GM18867 (cell line): ENCODE measurements at regions not wholly inside any gene's neighbourhood (a gene's known extent, or its start where the extent isn't known, plus 50 kb on each side); places are given as distances from the start of the nearest gene placed in this dataset.

ENCODE experiments used
- ATAC-seq: cut with Tn5 transposase; IDR thresholded peaks from one replicate; pipeline ENCODE4 v1.9.1; 2021; ENCODE audit warnings: mild to moderate bottlenecking, moderate library complexity; ENCODE audit not compliant: unreplicated experiment

DNA sequence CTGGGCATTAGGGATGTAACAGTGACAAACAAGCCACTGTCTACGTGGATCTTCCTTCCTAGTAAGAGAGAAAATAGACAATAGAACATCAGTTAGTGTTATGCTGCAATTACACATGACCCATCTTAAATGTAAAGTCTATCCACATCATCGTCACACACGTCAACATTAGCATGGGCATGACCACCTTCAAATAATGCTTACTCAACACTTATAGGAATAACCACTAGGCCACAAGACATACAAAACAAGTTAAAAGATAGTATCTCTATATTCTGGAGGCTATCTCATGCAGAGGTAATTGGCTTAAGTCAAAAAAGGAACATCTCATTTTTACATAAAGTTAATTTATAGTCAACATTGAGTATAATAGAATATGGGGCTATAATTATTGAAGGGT is 156.5 kb downstream of the MOXD1 start:
- ATAC-seq, result no peak

DNA sequence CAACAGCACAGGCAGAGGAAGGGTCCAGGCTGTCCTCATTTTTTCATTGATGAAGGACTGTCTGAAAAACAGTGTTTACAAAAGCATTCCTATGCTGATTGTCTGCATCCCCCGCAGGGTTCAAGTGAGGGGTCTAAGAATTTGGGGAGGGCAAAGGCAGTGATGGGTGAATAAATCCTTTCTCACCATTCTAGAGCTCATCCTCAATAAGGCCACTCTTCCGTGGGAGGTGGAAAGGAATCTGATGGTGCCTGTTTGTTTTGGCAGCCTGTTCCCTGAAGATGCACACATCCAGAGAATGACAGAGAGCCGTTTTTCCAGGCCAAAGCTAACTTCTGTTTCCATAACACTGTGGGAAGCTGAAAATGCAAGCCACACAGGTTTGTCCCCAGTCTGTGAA is 164.5 kb downstream of the MOXD1 start:
- no peak for ATAC-seq

DNA sequence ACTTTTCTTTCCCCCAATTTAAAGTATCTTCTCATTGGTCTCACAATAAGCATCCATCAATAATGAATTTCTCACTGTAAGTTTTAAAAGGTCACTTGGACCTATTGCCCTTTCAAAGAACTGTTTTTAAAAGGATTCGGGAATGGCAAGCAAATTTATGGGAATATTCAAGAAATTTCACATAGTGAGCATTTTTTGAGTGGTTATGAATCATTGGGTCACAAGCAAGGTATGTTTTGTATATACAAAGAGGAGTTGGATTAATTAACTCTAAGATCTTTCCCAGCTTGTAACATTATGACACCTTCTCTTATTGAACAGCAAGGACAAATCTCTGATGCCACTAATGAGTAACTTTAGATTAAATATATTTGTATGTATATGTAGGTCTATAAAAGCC is 165.0 kb downstream of the MOXD1 start:
- ATAC-seq, result no peak

DNA sequence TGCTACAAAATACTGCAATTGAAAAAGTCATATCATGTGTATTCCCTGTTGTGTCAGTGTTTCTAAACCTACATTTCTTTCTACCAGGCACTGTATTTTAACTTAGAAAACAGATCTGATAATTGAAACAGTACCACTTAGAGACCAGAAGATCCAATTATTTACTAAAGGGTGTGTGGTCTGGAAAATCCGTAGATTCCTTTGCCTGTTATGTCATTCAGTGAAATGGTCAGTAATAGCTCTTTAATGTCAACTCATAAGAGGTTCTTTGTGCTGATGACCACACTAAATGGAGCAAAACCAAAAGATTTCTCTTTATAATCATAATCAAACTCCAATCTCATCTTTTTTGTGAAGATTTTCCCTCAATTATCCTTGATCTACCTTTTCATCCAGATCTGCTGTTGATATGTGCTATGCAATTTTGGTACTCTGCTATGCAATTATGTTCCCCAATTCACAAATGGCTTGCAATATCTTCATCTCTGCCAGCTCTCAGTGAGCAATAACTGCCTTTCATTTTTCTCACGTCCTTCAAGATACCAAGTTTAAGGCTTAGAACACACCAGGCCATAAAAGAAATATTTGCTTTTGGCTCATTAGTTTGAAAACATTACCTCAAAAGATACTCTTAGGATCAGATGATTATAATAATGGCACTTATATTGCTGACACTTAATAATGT is 165.5 kb downstream of the MOXD1 start:
- no peak for ATAC-seq

DNA sequence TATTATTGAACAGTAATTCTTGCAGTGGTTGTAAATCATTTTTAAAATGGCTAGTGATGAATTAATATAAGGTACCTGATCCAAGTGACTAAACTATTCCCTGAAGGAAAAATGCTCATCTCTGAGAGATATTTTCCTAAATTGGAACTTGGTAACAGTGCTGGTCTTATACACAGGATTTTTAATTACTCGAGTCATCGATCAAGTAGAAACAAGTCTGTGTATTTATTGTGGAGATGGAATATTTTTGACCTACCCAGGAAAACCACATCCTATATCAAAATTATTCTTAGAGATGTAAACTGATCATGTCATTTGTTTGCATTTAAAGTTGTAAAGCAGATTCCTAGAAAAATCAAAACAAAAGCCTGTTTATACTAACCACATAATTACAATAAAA is 166.9 kb downstream of the MOXD1 start:
- no peak for ATAC-seq

DNA sequence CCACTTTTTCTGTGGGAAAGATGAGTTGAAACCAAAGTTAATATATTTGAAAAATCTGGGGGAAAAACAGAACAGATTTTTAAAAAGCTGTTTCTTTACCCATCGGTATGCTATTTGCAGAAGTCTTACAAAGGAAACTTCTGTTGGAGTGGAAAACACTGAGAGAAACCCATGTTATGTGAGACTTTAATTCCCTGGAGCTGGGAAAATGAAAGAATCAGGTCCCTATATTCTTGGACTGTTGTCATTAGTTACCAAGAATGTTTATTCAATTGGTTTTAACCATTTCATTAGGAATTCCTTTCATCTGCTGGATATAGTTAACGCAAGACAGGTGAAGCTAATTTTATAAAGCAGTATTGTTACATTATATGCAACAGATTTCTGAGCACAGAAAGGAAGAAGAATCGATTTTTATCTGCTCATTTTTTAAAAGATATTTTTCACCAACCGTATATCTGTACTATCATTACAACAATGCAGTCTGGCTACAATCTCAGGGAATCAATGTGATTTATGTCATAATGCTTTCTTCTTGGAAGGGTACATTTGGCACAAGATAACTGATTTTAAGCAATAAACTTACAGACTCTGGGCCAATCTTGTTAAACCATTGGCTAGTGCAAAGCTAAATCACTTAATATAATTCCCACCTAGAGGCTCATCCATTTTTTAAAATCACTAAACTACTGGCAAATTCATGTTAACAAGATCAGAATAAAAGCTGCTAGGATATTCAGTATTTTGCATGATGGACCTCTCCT is 170.0 kb downstream of the MOXD1 start:
- no peak for ATAC-seq

DNA sequence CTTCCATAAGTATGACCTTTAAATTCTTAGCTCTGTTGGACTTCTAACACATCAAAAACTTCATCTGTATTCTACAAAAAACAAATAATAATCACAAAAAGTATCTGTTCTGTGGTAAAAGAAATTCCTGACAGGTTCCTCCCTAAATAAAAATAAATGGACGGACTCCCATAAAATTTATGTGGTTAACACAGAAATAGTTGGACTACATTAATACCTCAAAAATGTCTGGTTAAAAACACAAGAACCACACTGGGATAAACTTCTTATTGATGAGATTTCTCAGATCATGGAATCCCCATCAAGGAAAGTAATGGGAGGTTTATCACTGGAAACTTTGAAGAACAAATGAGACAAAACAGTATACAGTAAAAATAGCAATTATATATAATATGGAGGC is 172.4 kb downstream of the MOXD1 start:
- no peak for ATAC-seq

DNA sequence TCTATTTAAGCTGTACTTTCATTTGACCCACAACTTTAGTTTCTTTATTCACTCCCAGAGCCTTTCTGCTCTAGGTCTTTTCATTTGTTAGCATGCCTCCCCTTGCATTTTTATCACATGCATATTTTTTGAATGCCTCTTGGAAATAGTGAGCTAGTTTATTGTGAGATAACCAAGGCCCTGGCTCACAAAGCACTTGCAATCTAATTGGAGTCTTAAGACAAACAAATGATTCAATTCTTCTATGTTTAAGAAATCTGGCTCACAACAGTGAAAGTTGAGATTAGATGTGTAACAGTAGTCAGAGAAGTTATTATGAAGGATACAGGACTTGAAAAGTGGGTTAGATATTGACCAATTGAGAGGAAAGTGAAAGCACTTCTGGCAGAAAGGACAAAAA is 173.4 kb downstream of the MOXD1 start:
- ATAC-seq, result no peak

DNA sequence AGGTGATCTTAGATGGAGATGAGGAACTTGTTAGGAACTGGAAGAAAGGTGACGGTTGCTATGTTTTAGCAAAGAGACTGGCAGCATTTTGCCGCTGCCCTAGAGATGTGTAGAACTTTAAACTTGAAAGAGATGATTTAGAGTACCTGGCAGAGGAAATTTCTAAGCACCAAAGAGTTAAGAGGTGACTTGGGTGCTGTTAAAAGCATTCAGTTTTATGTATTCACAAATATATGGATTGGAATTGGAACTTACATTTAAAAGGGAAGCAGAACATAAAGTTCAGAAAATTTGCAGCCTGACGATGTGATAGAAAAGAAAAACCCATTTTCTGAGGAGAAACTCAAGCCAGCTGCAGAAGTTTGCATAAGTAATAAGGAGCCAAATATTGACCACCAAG is 176.3 kb downstream of the MOXD1 start:
- no peak for ATAC-seq

DNA sequence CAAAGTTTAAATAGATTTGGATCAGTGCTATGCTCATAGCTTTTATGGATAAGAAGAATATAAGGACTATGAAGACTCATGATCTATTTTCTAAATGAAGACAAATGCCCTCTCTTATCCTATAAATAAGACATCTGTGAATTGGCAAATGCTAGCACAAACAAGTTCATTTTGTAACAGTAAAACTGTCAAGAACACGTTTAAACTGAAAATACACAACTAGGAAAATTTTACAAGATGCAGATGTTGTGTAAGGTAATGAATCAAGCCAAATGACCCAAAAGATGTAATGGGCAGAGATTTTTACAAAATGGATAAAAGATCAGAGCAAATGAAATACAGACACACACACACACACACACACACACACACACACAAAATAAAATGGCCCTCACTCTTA is 180.5 kb downstream of the MOXD1 start:
- no peak for ATAC-seq

DNA sequence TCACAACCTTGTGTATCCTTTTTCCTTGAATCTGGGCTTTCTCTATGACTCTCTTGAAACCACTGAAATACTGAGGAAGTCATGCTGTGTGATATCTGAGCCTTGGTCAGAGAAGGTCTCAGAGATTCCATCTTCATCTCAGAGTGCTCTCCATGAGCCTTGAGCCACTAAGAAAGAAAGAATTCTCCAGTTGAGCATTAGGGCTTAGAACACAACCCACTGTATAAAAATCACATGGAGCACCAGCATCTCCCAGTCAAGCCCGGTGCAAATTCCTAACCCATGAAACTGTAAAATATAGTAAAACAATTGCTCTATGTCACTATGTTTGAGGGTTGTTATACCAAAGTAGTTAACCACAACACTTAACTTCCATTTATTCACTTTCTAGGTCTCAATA is 181.4 kb downstream of the MOXD1 start:
- ATAC-seq, result no peak

DNA sequence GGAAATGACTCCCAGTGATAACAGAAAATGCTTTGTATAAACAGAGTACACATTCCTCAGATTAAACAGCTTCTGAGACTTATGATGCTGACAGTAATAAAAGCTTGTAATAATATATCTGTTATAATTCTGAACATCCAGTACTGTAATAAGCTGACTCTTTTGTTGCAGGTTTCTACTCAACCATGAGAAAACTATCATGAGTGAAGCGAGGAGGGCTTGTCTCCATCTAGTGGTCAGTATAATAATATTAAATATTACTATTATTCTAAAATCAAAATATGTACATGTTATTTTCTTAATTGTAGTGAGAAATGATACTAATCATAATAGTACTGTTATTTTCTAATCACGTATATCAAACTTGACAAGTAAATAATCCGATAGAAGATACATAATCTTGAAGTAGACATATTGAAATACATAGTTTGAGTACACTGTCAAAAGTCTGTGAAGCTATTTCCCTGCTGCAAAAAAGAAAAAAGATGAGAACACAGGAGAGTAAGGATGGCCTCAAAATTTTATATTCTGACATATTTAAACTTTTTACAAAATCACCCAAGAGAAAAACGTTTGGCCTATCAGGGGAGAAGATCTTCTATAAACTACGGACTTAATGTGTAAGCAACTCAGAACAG is 183.1 kb downstream of the MOXD1 start:
- ATAC-seq, result no peak

DNA sequence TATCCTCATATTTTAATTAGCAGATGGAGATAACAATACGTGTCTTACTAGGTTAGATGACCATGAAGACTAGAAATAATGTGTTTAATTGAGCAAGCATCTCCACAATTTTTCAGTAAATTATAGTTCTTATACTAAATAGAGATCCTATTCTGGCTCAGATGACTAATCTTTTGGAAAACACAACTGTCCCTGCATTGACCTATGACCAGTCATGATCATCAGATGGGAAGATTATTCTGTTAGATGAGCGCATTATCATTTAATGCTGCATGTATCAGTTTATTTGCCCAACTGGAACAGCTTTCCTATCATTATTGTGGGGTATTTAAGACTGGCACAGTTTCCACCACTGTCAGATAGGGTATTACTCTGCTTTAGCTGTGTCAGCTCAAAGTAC is 185.5 kb downstream of the MOXD1 start:
- ATAC-seq, result no peak

DNA sequence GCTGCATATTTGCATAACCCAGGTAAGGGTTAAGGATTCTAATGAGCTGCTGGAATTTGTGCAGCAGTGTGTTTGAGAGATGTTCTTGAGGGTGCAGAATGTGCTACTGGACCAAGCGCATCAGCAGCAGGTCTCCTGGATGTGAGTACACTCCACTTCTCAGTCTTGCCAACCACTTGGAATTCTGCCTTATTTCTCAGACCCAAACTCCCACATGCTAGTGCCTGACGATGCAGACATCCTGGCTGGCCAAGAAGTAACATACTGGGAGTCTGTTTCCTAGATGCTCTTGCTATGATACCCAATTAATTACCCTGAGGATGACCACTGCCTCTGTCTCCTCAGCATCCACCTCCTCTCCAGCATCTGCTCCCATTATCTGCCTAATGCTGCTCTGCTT is 186.6 kb downstream of the MOXD1 start:
- ATAC-seq, result no peak

DNA sequence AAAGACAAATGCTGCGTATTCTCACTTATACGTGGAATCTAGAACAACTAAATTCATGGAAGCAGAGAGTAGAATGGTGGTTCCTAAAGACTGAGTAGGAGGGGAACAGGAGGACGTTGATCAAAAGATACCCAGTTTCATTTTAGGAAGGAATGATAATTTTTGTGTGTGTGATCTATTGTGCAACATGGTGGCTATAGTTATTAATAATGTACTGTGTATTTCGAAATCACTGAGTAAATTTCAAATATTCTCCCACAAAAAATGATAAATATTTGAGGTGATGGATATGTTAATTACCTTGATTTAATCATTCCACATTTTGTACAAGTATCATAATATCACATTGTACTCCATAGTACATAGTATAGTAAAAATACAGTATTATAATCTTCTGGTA is 187.5 kb downstream of the MOXD1 start:
- no peak for ATAC-seq

DNA sequence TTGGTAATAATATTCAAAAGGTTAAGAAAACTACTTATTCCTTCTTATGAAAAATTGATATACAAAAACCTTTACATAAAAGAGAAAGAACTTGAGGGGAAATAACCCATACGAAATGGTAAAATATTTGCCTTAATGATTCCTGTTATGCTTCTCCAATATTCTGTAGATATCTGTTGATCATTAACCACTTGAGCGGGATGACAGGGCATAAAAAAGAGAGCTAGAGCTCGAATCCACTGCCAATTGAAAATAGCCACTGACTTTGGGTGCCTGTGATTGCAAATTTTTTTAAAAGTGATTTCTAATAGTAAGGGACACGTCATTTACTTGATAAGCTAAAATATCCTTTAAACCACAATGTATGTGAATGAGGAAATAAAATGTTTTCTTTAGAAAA is 188.1 kb downstream of the MOXD1 start:
- no peak for ATAC-seq

DNA sequence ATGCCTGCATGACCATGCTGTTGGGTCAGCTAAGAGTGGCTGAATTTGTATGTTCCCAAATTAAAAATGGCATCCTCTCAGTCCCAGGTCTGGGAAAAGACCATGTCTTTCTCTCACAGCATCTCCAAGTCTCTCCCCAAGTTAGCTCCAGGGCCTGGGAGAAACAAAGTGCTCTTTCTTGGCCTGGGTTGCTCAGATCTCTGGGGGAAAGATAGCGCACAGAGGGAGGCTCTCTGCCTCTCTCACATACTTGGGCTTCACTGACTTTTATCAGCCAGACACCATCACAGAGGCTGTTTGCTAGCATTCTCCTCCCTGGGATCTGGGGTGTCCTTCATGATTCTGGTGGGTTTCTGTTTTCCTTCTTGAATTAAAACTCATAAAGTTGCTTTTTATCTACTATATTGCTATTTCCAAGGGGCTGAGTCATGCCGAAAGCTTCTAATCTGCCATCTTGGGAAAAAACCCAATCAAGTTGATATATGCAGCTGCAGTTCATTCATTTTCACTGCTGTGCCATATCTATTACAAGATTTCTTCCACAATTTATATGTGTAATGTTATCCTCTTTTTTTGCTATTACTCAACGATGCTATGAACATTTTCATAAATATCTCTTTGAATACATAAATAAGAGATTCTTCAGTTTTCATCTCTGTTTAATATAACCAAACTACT is 190.2 kb downstream of the MOXD1 start:
- ATAC-seq, result no peak

DNA sequence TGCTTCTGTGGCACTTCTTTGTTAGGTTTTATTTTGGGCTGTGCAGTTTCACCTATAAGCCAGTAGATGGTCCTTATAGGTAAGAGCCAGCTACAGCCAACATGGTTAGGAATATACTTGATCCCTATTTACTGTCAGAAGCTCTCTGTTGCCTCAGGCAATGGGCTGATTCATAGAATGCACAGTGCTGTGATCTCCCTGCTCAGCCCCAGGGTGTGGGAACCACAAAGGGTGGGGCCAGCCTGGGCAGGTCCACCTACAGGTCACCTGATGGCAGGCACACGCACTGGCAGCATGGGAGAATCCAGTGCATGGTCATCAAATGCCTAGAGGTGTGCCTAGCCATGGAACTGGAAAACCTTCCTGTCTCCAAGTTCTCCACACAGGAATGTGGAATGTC is 191.9 kb downstream of the MOXD1 start:
- no peak for ATAC-seq

DNA sequence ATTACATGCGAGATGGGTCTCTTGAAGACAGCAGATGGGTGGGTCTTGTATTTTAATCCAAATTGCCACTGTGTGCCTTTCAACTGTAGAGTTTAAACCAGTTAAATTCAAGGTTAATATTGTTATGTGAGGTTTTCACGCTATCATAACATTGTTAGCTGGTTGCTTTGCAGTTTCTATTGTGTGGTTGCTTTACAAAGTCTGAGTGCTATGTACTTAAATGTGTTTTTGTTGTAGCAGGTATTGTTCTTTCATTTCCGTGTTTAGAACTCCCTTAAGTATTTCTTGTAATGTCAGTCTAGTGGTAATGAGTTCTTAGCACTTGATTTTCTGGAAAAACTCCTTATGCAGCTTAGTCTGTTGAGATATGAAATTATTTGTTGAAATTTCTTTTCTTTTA is 193.3 kb downstream of the MOXD1 start:
- no peak for ATAC-seq

DNA sequence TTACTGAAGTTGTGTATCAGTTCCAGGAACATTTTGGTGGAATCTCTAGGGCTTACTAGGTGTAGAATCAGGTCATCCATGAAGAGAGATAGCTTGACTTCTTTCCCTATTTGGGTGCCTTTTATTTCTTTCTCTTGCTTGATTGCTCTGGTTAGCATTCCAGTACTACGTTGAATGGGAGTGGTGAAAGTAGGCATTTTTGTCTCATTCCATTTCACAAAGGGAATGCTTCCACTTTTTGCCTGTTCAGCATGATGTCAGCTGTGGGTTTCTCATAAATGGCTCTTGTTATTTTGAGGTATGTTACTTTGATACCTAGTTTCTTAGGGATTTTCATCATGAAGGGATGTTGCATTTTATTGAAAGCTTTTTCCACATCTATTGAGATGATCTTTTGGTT is 195.3 kb downstream of the MOXD1 start:
- ATAC-seq, result no peak

DNA sequence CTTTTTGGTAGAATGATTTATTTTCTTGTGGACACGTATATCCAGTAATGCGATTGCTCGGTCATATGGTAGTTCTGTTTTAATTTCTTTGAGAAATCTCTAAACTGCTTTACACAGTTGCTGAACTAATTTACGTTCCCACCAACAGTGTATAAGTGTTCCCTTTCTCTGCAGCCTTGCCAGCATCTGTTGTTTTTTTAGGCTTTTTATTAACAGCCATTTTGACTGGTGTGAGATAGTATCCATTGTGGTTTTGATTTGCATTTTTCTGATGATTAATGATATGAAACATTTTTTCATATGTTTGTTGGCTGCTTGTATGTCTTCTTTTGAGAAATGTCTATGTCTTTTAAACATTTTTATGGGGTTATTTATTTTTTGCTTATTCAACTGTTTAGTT is 196.7 kb downstream of the MOXD1 start:
- no peak for ATAC-seq

DNA sequence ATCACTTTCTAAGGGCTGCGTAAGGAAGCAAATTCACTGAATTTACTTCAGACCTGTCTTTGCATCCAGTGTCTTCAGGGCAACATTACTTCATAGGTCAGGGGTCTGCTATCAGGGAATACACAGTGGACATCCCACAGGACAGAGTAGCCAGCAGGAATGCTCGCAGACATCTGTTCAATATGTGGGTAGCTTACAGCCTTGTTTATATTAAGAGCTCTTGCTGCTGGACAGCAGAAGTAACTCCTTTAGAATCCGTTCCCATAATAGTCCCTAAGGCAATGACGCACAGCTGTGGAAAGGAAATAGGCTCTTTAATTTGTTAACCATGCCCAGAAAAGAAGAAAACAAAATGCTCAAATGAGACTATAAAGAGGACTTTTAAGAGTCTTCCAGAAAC is 198.7 kb downstream of the MOXD1 start:
- ATAC-seq, result no peak
